Hepatocyte (in vitro differentiated cells): ENCODE measurements at regions not wholly inside any gene's neighbourhood (a gene's known extent, or its start where the extent isn't known, plus 50 kb on each side); places are given as distances from the start of the nearest gene placed in this dataset.
"Not testable (repeated sequence)": the region's sequence is repeated elsewhere in the genome, so short reads cannot be mapped to it uniquely, and the experiment has no call there.

ENCODE experiments used
- CTCF ChIP-seq: fragments of 200-600 bp; sonication (generic); IDR thresholded peaks from 2 replicates; pipeline ENCODE4 v1.5.1; 2016; ENCODE audit warnings: antibody characterized with exemption, mild to moderate bottlenecking; ENCODE audit not compliant: poor library complexity
- EZH2 ChIP-seq: fragments of 200-600 bp; sonication (generic); IDR thresholded peaks from 2 replicates; pipeline ENCODE4 v1.6.1; 2016; ENCODE audit warnings: antibody characterized with exemption, mild to moderate bottlenecking, borderline replicate concordance
- EZH2phosphoT487 ChIP-seq: fragments of 200-600 bp; sonication (generic); IDR thresholded peaks from one replicate; pipeline ENCODE4 v1.6.1; 2018; ENCODE audit warnings: antibody characterized with exemption, mild to moderate bottlenecking, low read depth, moderate library complexity; ENCODE audit not compliant: unreplicated experiment, severe bottlenecking

- TF ChIP-seq CTCF, EZH2phosphoT487, EZH2: not testable (repeated sequence)
Measured at GRCh38 chr4:49523816-49524765, 538.0 kb downstream of the CWH43 start.
